Omental fat pad (tissue), 3 donors: ENCODE measurements at regions not wholly inside any gene's neighbourhood (a gene's known extent, or its start where the extent isn't known, plus 50 kb on each side); places are given as distances from the start of the nearest gene placed in this dataset.

Experiments used
- ATAC-seq: fragments of 150-250 bp; one replicate; pipeline ENCODE4 v1.9.1; 2016; ENCODE audit warnings: mild to moderate bottlenecking, moderate library complexity; ENCODE audit not compliant: low FRiP score
- DNase-seq: peaks from one replicate; pipeline ENCODE4 v3.0.0-alpha.2; 2019; ENCODE audit warnings: low spot score
- CTCF ChIP-seq, 3 donors: fragments of 450-650 bp; IDR thresholded peaks; one replicate each; pipeline ENCODE4 v1.5.1; 2016 to 2017; ENCODE audit warnings: antibody characterized with exemption in 3 of 3, mild to moderate bottlenecking in 3 of 3, moderate library complexity in 2 of 3

DNA sequence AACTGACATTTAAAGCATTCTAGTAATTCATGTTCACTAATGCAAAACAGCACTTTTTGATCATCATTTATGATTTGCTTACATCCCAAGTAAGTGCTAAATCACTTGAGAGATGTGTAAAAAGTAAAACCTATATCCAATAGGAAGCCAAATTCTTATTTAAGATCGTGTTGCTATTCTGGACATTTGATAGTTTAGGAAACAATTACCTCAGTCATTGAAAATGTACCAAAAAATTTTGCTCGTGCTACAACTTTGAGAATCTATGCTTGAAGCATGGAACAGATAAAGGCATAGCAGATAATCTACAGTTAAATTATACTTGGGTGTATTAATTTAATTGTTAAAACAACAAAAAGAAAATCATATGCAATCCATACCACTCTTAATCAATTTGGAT is 571.6 kb upstream of the NR2F2 start:
- TF ChIP-seq CTCF (IDR thresholded peaks at IDR 0.05): no peak
- DNase-seq (no peak), ATAC-seq (no peak)

- DNase-seq: no peak
- no peak for ATAC-seq
- no peak for TF ChIP-seq CTCF (IDR thresholded peaks at IDR 0.05)
Measured at GRCh38 chr15:95760508-95760907, 570.0 kb upstream of the NR2F2 start.

DNA sequence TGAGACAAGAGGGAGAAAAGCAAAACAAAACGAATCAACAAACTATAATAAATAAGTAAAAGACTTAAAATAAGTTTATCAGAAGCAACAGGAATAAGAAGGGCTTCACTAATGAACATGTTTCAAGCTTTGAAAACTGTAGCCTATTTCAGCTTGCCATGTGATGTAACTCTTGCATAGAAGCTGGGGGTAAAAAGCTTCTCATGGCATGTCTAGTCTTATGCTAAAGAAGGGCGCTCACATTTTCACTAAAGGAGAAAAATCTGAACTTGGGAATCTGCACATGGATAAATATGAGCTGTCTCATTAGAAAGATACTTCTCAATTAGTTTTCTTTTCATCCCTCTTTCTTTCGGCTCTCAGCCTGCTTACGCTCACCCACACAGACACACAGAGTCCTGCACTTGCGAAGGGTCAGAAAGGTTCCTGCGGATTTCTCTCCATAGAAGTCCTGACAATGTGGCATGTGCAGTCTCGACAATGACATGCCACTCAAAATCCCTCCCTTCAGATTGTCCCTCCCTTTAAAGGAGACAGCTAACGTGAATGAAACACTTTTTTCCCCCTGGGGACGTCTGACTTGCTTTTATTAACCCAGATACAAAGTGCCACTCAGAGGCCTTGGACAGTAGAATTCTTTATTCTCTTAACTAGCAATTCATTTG is 568.9 kb upstream of the NR2F2 start:
- no peak for TF ChIP-seq CTCF (IDR thresholded peaks at IDR 0.05)
- no peak for DNase-seq
- ATAC-seq: no peak

DNA sequence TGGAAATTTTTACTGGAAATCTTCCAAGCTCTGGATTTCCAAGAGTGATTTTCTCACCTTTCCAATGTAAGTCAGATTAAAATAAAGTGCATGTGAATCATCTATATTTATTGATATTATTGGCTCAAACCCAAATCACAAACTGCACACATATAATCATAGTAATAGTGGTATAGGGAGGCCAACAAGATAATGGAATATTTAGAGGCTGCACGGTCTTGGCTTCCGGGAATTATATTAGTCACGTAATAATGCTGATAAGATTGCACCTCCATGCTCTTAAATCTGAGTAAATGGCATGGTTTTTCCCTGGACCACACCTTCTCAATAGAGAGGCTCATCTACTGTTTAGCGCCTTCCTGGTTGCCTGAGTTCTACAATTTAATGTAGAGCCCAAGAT is 567.1 kb upstream of the NR2F2 start:
- DNase-seq (no peak), ATAC-seq (no peak)
- TF ChIP-seq CTCF (IDR thresholded peaks at IDR 0.05): no peak

DNA sequence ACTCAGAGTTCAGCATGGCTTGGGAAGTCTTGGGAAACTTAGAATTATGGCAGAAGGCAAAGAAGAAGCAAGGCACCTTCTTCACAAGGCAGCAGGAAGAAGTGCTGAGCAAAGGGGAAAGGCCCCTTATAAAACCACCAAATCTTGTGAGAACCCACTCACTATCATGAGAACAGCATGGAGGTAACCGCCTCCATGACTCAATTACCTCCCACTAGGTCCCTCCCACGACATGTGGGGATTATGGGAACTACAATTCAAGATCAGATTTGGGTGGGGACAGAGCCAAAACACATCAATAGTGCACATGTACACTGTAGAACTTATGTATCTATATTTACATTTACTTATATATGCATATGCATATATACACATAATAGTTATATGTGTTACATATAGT is 565.3 kb upstream of the NR2F2 start:
- TF ChIP-seq CTCF (IDR thresholded peaks at IDR 0.05): no peak
- ATAC-seq: no peak
- DNase-seq: no peak

GRCh38 chr15:95770196-95770595 is 560.3 kb upstream of the NR2F2 start:
- ATAC-seq (no peak), DNase-seq (no peak)
- TF ChIP-seq CTCF (IDR thresholded peaks at IDR 0.05): no peak

- DNase-seq (no peak), ATAC-seq (no peak)
- TF ChIP-seq CTCF (IDR thresholded peaks at IDR 0.05): no peak
Measured at GRCh38 chr15:95772982-95773381, 557.5 kb upstream of the NR2F2 start.
